ENCODE measurements at regions not wholly inside any gene's neighbourhood (a gene's known extent, or its start where the extent isn't known, plus 50 kb on each side); places are given as distances from the start of the nearest gene placed in this dataset.

- no peaks in the 10 kb centered on the region for H3K36me3 ChIP-seq (ENCODE audit: insufficient read depth, low read depth, low read length)
- H3K4me3 ChIP-seq (ENCODE audit: low read length), result no peak overlapping the region
- no peak overlapping the region for H3K27ac ChIP-seq (ENCODE audit: low read length)
- no peaks in the 10 kb centered on the region for H3K4me1 ChIP-seq (ENCODE audit: insufficient read depth, low read length)
- no peak overlapping the region for H3K9ac ChIP-seq (ENCODE audit: low read depth, low read length)
- no peaks in the 10 kb centered on the region for H3K27me3 ChIP-seq (ENCODE audit: insufficient read depth, low read length)
- H3K9me3 ChIP-seq (ENCODE audit: insufficient read depth, low read depth, low read length), result no peaks in the 10 kb centered on the region
Observed at GRCh38 chr4:19406789-19407188, 844.9 kb upstream of the SLIT2 start.

DNA sequence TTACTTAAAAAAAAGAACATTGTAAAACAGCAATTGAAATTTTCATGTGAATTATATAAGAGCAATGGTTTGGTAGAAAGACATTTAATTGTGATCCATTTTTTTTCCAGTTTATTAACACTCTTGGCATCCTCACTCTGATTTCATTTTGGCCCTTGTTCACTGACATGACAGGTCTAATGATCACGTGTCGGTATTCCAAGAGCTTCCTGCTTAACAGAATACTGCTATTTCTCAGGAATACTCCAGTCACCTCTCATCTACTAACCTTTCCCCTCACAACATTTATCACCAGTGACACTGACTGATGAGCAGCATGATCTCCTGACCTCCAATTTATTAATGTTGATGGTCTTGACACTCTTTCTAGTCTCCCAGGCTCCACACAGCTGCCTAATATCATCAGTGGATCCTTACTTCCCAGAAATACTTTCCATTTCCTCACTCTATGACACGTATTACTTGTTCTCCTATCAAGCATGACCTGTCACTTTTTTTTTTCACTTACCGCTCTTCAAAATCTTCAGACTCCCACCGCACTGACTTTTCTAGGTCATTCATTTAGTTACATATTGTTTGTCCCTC lies 847.8 kb upstream of the SLIT2 start:
- Histone ChIP-seq H3K27me3 (ENCODE audit: insufficient read depth, low read length) (no peaks in the 10 kb centered on the region), H3K9me3 (ENCODE audit: insufficient read depth, low read depth, low read length) (no peaks in the 10 kb centered on the region), H3K4me1 (ENCODE audit: insufficient read depth, low read length) (no peaks in the 10 kb centered on the region), H3K27ac (ENCODE audit: low read length) (no peak overlapping the region), H3K9ac (ENCODE audit: low read depth, low read length) (no peak overlapping the region), H3K4me3 (ENCODE audit: low read length) (no peak overlapping the region), H3K36me3 (ENCODE audit: insufficient read depth, low read depth, low read length) (no peaks in the 10 kb centered on the region)

GRCh38 chr4:19402581-19403065 lies 849.1 kb upstream of the SLIT2 start:
- H3K4me1 ChIP-seq (ENCODE audit: insufficient read depth, low read length), result no peaks in the 10 kb centered on the region
- H3K36me3 ChIP-seq (ENCODE audit: insufficient read depth, low read depth, low read length), result no peaks in the 10 kb centered on the region
- H3K9ac ChIP-seq (ENCODE audit: low read depth, low read length), result no peak overlapping the region
- no peaks in the 10 kb centered on the region for H3K27me3 ChIP-seq (ENCODE audit: insufficient read depth, low read length)
- H3K27ac ChIP-seq (ENCODE audit: low read length), result no peak overlapping the region
- no peaks in the 10 kb centered on the region for H3K9me3 ChIP-seq (ENCODE audit: insufficient read depth, low read depth, low read length)
- H3K4me3 ChIP-seq (ENCODE audit: low read length), result no peak overlapping the region

GRCh38 chr4:19401301-19402080 lies 850.2 kb upstream of the SLIT2 start:
- H3K27ac ChIP-seq (ENCODE audit: low read length), result no peak overlapping the region
- H3K36me3 ChIP-seq (ENCODE audit: insufficient read depth, low read depth, low read length), result no peaks in the 10 kb centered on the region
- H3K9ac ChIP-seq (ENCODE audit: low read depth, low read length), result no peak overlapping the region
- no peaks in the 10 kb centered on the region for H3K27me3 ChIP-seq (ENCODE audit: insufficient read depth, low read length)
- H3K4me3 ChIP-seq (ENCODE audit: low read length), result no peak overlapping the region
- no peaks in the 10 kb centered on the region for H3K9me3 ChIP-seq (ENCODE audit: insufficient read depth, low read depth, low read length)
- no peaks in the 10 kb centered on the region for H3K4me1 ChIP-seq (ENCODE audit: insufficient read depth, low read length)

DNA sequence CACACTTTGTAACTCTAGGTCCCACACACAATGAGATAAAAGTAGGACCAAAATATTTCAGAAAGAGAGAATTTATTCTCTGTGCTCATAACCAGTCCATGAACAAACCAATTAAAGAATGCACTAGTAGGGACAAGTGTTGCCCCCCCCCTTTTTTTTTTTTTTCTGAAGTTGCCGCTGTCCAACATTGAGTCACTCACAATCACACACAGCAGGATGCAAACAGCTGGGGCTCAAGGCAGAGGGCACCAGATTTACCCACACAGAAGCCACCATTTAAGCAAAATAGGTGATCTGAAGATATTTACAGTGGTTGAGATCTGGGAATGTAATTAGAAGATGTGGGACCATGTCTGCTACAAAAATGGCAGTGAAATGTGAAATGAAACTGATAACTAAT lies 850.9 kb upstream of the SLIT2 start:
- no peak overlapping the region for H3K9ac ChIP-seq (ENCODE audit: low read depth, low read length)

GRCh38 chr4:19399001-19399400 lies 852.7 kb upstream of the SLIT2 start:
- H3K36me3 ChIP-seq (ENCODE audit: insufficient read depth, low read depth, low read length), result no peaks in the 10 kb centered on the region
- H3K4me3 ChIP-seq (ENCODE audit: low read length), result no peak overlapping the region
- no peaks in the 10 kb centered on the region for H3K27me3 ChIP-seq (ENCODE audit: insufficient read depth, low read length)
- H3K9me3 ChIP-seq (ENCODE audit: insufficient read depth, low read depth, low read length), result no peaks in the 10 kb centered on the region
- no peak overlapping the region for H3K9ac ChIP-seq (ENCODE audit: low read depth, low read length)
- H3K27ac ChIP-seq (ENCODE audit: low read length), result no peak overlapping the region
- no peaks in the 10 kb centered on the region for H3K4me1 ChIP-seq (ENCODE audit: insufficient read depth, low read length)

More for the DNA sequence above, 850.9 kb upstream of the SLIT2 start:
- no peak overlapping the region for H3K27ac ChIP-seq (ENCODE audit: low read length)
- no peaks in the 10 kb centered on the region for H3K9me3 ChIP-seq (ENCODE audit: insufficient read depth, low read depth, low read length)
- H3K36me3 ChIP-seq (ENCODE audit: insufficient read depth, low read depth, low read length), result no peaks in the 10 kb centered on the region
- no peak overlapping the region for H3K4me3 ChIP-seq (ENCODE audit: low read length)
- no peaks in the 10 kb centered on the region for H3K27me3 ChIP-seq (ENCODE audit: insufficient read depth, low read length)
- no peaks in the 10 kb centered on the region for H3K4me1 ChIP-seq (ENCODE audit: insufficient read depth, low read length)

DNA sequence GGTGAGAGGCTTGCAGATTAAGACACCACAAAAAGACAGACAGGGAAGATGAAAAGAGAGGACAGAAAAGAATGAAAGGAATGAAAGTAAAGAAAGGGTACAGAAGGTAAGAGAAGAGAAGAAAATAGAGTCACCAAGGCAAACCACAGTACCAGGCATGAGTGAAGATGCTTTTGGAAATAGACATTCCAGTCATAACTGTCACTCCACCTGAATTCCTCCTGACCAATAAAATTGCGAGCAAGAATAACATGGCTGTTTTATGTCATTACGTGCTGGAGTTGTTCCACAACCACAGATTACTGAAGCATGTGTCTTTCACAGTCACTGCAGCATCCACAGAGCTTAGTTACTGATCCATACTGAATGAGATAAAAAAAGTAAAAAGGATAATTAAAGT lies 864.9 kb upstream of the SLIT2 start:
- Histone ChIP-seq H3K4me3 (ENCODE audit: low read length) (no peak overlapping the region), H3K27ac (ENCODE audit: low read length) (no peak overlapping the region), H3K9me3 (ENCODE audit: insufficient read depth, low read depth, low read length) (no peaks in the 10 kb centered on the region), H3K9ac (ENCODE audit: low read depth, low read length) (no peak overlapping the region), H3K36me3 (ENCODE audit: insufficient read depth, low read depth, low read length) (no peaks in the 10 kb centered on the region), H3K27me3 (ENCODE audit: insufficient read depth, low read length) (no peaks in the 10 kb centered on the region), H3K4me1 (ENCODE audit: insufficient read depth, low read length) (no peaks in the 10 kb centered on the region)

- Histone ChIP-seq H3K27me3 (ENCODE audit: insufficient read depth, low read length) (no peaks in the 10 kb centered on the region), H3K4me3 (ENCODE audit: low read length) (no peak overlapping the region), H3K36me3 (ENCODE audit: insufficient read depth, low read depth, low read length) (no peaks in the 10 kb centered on the region), H3K9ac (ENCODE audit: low read depth, low read length) (no peak overlapping the region), H3K9me3 (ENCODE audit: insufficient read depth, low read depth, low read length) (no peaks in the 10 kb centered on the region), H3K27ac (ENCODE audit: low read length) (no peak overlapping the region), H3K4me1 (ENCODE audit: insufficient read depth, low read length) (no peaks in the 10 kb centered on the region)
Observed at GRCh38 chr4:19382993-19383756, 868.5 kb upstream of the SLIT2 start.

DNA sequence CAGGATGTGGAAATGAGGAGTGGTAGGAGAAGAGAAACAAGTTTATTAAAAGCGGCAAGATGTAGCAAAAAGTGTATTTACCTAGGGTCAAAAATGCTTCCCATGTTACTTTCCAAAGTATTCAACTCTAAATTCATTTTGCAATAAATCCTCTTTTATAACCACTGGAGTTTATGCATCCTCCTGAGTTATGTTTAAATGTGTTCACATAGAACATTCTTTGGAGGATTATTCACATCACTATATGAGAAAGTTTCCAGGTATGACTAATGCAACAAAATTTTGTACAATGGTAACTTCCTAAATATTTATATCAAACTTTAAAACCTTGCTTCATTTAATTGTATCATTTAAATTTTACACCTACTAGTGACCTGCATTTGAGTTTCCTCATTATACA lies 870.6 kb upstream of the SLIT2 start:
- Histone ChIP-seq H3K27me3 (ENCODE audit: insufficient read depth, low read length) (no peaks in the 10 kb centered on the region), H3K9ac (ENCODE audit: low read depth, low read length) (no peak overlapping the region), H3K36me3 (ENCODE audit: insufficient read depth, low read depth, low read length) (no peaks in the 10 kb centered on the region), H3K9me3 (ENCODE audit: insufficient read depth, low read depth, low read length) (no peaks in the 10 kb centered on the region), H3K4me1 (ENCODE audit: insufficient read depth, low read length) (no peaks in the 10 kb centered on the region), H3K4me3 (ENCODE audit: low read length) (no peak overlapping the region), H3K27ac (ENCODE audit: low read length) (no peak overlapping the region)

GRCh38 chr4:19380600-19380999 lies 871.1 kb upstream of the SLIT2 start:
- no peak overlapping the region for H3K27ac ChIP-seq (ENCODE audit: low read length)
- H3K27me3 ChIP-seq (ENCODE audit: insufficient read depth, low read length), result no peaks in the 10 kb centered on the region
- H3K9ac ChIP-seq (ENCODE audit: low read depth, low read length), result no peak overlapping the region
- H3K4me1 ChIP-seq (ENCODE audit: insufficient read depth, low read length), result no peaks in the 10 kb centered on the region
- H3K36me3 ChIP-seq (ENCODE audit: insufficient read depth, low read depth, low read length), result no peaks in the 10 kb centered on the region
- no peaks in the 10 kb centered on the region for H3K9me3 ChIP-seq (ENCODE audit: insufficient read depth, low read depth, low read length)
- H3K4me3 ChIP-seq (ENCODE audit: low read length), result no peak overlapping the region

GRCh38 chr4:19379191-19379708 lies 872.5 kb upstream of the SLIT2 start:
- Histone ChIP-seq H3K4me3 (ENCODE audit: low read length) (no peak overlapping the region), H3K27me3 (ENCODE audit: insufficient read depth, low read length) (no peaks in the 10 kb centered on the region)

More at GRCh38 chr4:19379191-19379708, 872.5 kb upstream of the SLIT2 start:
- no peaks in the 10 kb centered on the region for H3K4me1 ChIP-seq (ENCODE audit: insufficient read depth, low read length)
- no peaks in the 10 kb centered on the region for H3K9me3 ChIP-seq (ENCODE audit: insufficient read depth, low read depth, low read length)
- H3K9ac ChIP-seq (ENCODE audit: low read depth, low read length), result no peak overlapping the region
- H3K27ac ChIP-seq (ENCODE audit: low read length), result no peak overlapping the region
- no peaks in the 10 kb centered on the region for H3K36me3 ChIP-seq (ENCODE audit: insufficient read depth, low read depth, low read length)
